ENCODE measurements at regions not wholly inside any gene's neighbourhood (a gene's known extent, or its start where the extent isn't known, plus 50 kb on each side); places are given as distances from the start of the nearest gene placed in this dataset.

GRCh38 chr12:115620816-115621215, 656.7 kb downstream of the MED13L start:
- Histone ChIP-seq H3K36me3 (no peaks in the 10 kb centered on the region), H3K4me1 (no peaks in the 10 kb centered on the region), H3K9me3 (no peaks in the 10 kb centered on the region), H3K27ac (no peak overlapping the region), H3K4me3 (no peak overlapping the region), H3K27me3 (no peaks in the 10 kb centered on the region)
- WGBS, 2 donors: 63 to 70% methylated on average over 4 of the region's 4 CpGs
- no peak for DNase-seq
- TF ChIP-seq POLR2AphosphoS5 (IDR thresholded peaks at IDR 0.05) (no peak), POLR2A (IDR thresholded peaks at IDR 0.05) (no peak), CTCF (IDR thresholded peaks at IDR 0.05) (no peak), EP300 (IDR thresholded peaks at IDR 0.05) (no peak)
- no peak for ATAC-seq (ENCODE audit: low FRiP score in 2 of 2)

GRCh38 chr12:115619889-115620288, 657.6 kb downstream of the MED13L start:
- no peaks in the 10 kb centered on the region for H3K27me3 ChIP-seq
- 86 to 96% methylated on average over 2 to 3 of the region's 3 CpGs for WGBS, 2 donors
- TF ChIP-seq POLR2AphosphoS5 (IDR thresholded peaks at IDR 0.05) (no peak), POLR2A (IDR thresholded peaks at IDR 0.05) (no peak), EP300 (IDR thresholded peaks at IDR 0.05) (no peak), CTCF (IDR thresholded peaks at IDR 0.05) (no peak)

GRCh38 chr12:115619061-115619460, 658.4 kb downstream of the MED13L start:
- no peaks in the 10 kb centered on the region for H3K9me3 ChIP-seq
- DNase-seq (peak in 1 of 2 donors; percentile 51), ATAC-seq (ENCODE audit: low FRiP score in 2 of 2) (no peak)
- no peak overlapping the region for H3K4me3 ChIP-seq
- no peaks in the 10 kb centered on the region for H3K36me3 ChIP-seq
- 40 to 58% methylated on average over 3 to 6 of the region's 6 CpGs for WGBS, 2 donors
- H3K4me1 ChIP-seq: no peaks in the 10 kb centered on the region
- H3K27ac ChIP-seq: no peak overlapping the region
- TF ChIP-seq EP300 (IDR thresholded peaks at IDR 0.05) (no peak), CTCF (IDR thresholded peaks at IDR 0.05) (no peak), POLR2A (IDR thresholded peaks at IDR 0.05) (no peak), POLR2AphosphoS5 (IDR thresholded peaks at IDR 0.05) (no peak)
- no peaks in the 10 kb centered on the region for H3K27me3 ChIP-seq

More at GRCh38 chr12:115619889-115620288, 657.6 kb downstream of the MED13L start:
- no peak for DNase-seq
- Histone ChIP-seq H3K36me3 (no peaks in the 10 kb centered on the region), H3K4me3 (no peak overlapping the region), H3K9me3 (no peaks in the 10 kb centered on the region), H3K27ac (no peak overlapping the region), H3K4me1 (no peaks in the 10 kb centered on the region)
- no peak for ATAC-seq (ENCODE audit: low FRiP score in 2 of 2)

- TF ChIP-seq EP300 (IDR thresholded peaks at IDR 0.05) (no peak), POLR2AphosphoS5 (IDR thresholded peaks at IDR 0.05) (no peak), POLR2A (IDR thresholded peaks at IDR 0.05) (no peak)
- no peaks in the 10 kb centered on the region for H3K4me1 ChIP-seq
- no peaks in the 10 kb centered on the region for H3K36me3 ChIP-seq
- H3K27me3 ChIP-seq: no peaks in the 10 kb centered on the region
- no peak overlapping the region for H3K27ac ChIP-seq
- H3K9me3 ChIP-seq: no peaks in the 10 kb centered on the region
- ATAC-seq (ENCODE audit: low FRiP score in 2 of 2) (no peak), DNase-seq (no peak)
- 93 to 95% methylated on average over 7 of the region's 7 CpGs for WGBS, 2 donors
- no peak overlapping the region for H3K4me3 ChIP-seq
Measured at GRCh38 chr12:115618105-115618504, 659.4 kb downstream of the MED13L start.

GRCh38 chr12:115617391-115617790, 660.1 kb downstream of the MED13L start:
- TF ChIP-seq POLR2A (IDR thresholded peaks at IDR 0.05) (no peak), CTCF (IDR thresholded peaks at IDR 0.05) (no peak), POLR2AphosphoS5 (IDR thresholded peaks at IDR 0.05) (no peak), EP300 (IDR thresholded peaks at IDR 0.05) (no peak)
- 88 to 91% methylated on average over 7 of the region's 7 CpGs for WGBS, 2 donors

More at GRCh38 chr12:115617391-115617790, 660.1 kb downstream of the MED13L start:
- ATAC-seq (ENCODE audit: low FRiP score in 2 of 2) (no peak), DNase-seq (peak in 1 of 2 donors; percentile 16)
- Histone ChIP-seq H3K27ac (no peak overlapping the region), H3K9me3 (no peaks in the 10 kb centered on the region), H3K4me3 (no peak overlapping the region), H3K4me1 (no peaks in the 10 kb centered on the region), H3K27me3 (no peaks in the 10 kb centered on the region), H3K36me3 (no peaks in the 10 kb centered on the region)

All from upper lobe of left lung (tissue), 6 donors.